CD4-positive, alpha-beta T cell (primary cell): ENCODE measurements at regions not wholly inside any gene's neighbourhood (a gene's known extent, or its start where the extent isn't known, plus 50 kb on each side); places are given as distances from the start of the nearest gene placed in this dataset.

ENCODE experiments used
- ATAC-seq: fragments of 200-7000 bp; cut with Tn5 transposase; one replicate; pipeline ENCODE4 v1.10.0; 2022; ENCODE audit warnings: mild to moderate bottlenecking; ENCODE audit not compliant: poor library complexity
- CTCF ChIA-PET: fragments of 350-600 bp; sonication (Branson Sonifier 250); formaldehyde crosslinking; loops from one replicate; lab custom pipeline; 2021; ENCODE audit warnings: antibody characterized with exemption, inconsistent platforms; lab: Charles Lee
- POLR2A ChIA-PET: fragments of 350-600 bp; sonication (Branson Sonifier 250); formaldehyde crosslinking; loops from one replicate; lab custom pipeline; 2021; ENCODE audit warnings: antibody characterized with exemption, inconsistent platforms; lab: Charles Lee
- DNase-seq, 14 experiments: peaks; one replicate each; pipeline ENCODE4 v3.0.0-alpha.2; 2013 to 2020; ENCODE audit warnings: mixed read lengths in 2 of 14
- H3K27ac ChIP-seq, 2 donors: one replicate each; pipeline versions ENCODE4 v1.5.1 to v1.7.0; 2013; ENCODE audit warnings: low read length in 2 of 2, low read depth in 1 of 2, mild to moderate bottlenecking in 1 of 2
- H3K27me3 ChIP-seq, 2 experiments: 1 replicate in 1 of 2; 2 replicates in 1 of 2; pipeline versions ENCODE4 v1.6.1 to v1.7.0; 2013; ENCODE audit warnings: low read length in 2 of 2, control low read depth in 1 of 2, mild to moderate bottlenecking in 1 of 2, moderate library complexity in 1 of 2; ENCODE audit not compliant: insufficient read depth in 2 of 2, control insufficient read depth in 1 of 2
- H3K36me3 ChIP-seq: one replicate; pipeline ENCODE4 v1.6.1; 2013; ENCODE audit warnings: low read length, control low read depth; ENCODE audit not compliant: insufficient read depth
- H3K4me1 ChIP-seq: one replicate; pipeline ENCODE4 v1.6.1; 2013; ENCODE audit warnings: low read length, control low read depth; ENCODE audit not compliant: insufficient read depth
- H3K4me3 ChIP-seq: one replicate; pipeline ENCODE4 v1.5.1; 2013; ENCODE audit warnings: mild to moderate bottlenecking, low read length, moderate library complexity
- H3K9me3 ChIP-seq, 2 experiments: 1 replicate in 1 of 2; 2 replicates in 1 of 2; pipeline versions ENCODE4 v1.6.1 to v1.7.0; 2013; ENCODE audit warnings: low read length in 2 of 2, mild to moderate bottlenecking in 2 of 2, control low read depth in 1 of 2, moderate library complexity in 1 of 2; ENCODE audit not compliant: control insufficient read depth in 1 of 2, insufficient read depth in 1 of 2
- H3K27ac Mint-ChIP-seq: one replicate; pipeline ENCODE4 v1.8.0; 2020; ENCODE audit warnings: mixed read lengths
- H3K27me3 Mint-ChIP-seq: one replicate; pipeline ENCODE4 v1.8.0; 2021; ENCODE audit warnings: mixed read lengths
- H3K36me3 Mint-ChIP-seq: one replicate; pipeline ENCODE4 v1.8.0; 2021; ENCODE audit warnings: low read depth, mixed read lengths
- H3K4me1 Mint-ChIP-seq: one replicate; pipeline ENCODE4 v1.8.0; 2021; ENCODE audit warnings: low read depth, mixed read lengths
- H3K4me3 Mint-ChIP-seq: one replicate; pipeline ENCODE4 v1.8.0; 2020; ENCODE audit warnings: mild to moderate bottlenecking, mixed read lengths
- H3K9me3 Mint-ChIP-seq: one replicate; pipeline ENCODE4 v1.8.0; 2020; ENCODE audit warnings: mixed read lengths
- CTCF ChIP-seq: fragments of 200-600 bp; IDR thresholded peaks from one replicate; pipeline ENCODE4 v1.8.0; 2022; ENCODE audit warnings: antibody characterized with exemption, mild to moderate bottlenecking
- intact Hi-C, 2 experiments: fragments of 100-400 bp; cut with DNase I in 1 of 2; cut with micrococcal nuclease in 1 of 2; formaldehyde crosslinking; loops; one replicate each; pipeline versions ENCODE4 v1.15.1 to v1.9.0; 2023 to 2025; cut with DNase I, micrococcal nuclease

- no peak overlapping the region for H3K27ac ChIP-seq
- no peaks in the 10 kb centered on the region for H3K4me1 Mint-ChIP-seq
- H3K27me3 ChIP-seq: no peaks in the 10 kb centered on the region
- no peak for TF ChIP-seq CTCF
- CTCF ChIA-PET: no interaction called here
- H3K27ac Mint-ChIP-seq: no peak overlapping the region
- no peaks in the 10 kb centered on the region for H3K4me1 ChIP-seq
- H3K4me3 ChIP-seq: no peak overlapping the region
- no peak overlapping the region for H3K4me3 Mint-ChIP-seq
- H3K36me3 ChIP-seq: no peaks in the 10 kb centered on the region
- H3K9me3 Mint-ChIP-seq: peaks cover 16% of the 10 kb centered on the region
- H3K36me3 Mint-ChIP-seq: no peaks in the 10 kb centered on the region
- intact Hi-C loops: no loop called here
- no peak for DNase-seq
- H3K9me3 ChIP-seq: peaks cover 0 to 8% of the 10 kb centered on the region in 2 experiments
- ATAC-seq: no peak
- H3K27me3 Mint-ChIP-seq: no peaks in the 10 kb centered on the region
- POLR2A ChIA-PET: no interaction called here
These were observed 1133.3 kb upstream of the PIK3C3 start for GRCh38 chr18:40821596-40822243.

DNA sequence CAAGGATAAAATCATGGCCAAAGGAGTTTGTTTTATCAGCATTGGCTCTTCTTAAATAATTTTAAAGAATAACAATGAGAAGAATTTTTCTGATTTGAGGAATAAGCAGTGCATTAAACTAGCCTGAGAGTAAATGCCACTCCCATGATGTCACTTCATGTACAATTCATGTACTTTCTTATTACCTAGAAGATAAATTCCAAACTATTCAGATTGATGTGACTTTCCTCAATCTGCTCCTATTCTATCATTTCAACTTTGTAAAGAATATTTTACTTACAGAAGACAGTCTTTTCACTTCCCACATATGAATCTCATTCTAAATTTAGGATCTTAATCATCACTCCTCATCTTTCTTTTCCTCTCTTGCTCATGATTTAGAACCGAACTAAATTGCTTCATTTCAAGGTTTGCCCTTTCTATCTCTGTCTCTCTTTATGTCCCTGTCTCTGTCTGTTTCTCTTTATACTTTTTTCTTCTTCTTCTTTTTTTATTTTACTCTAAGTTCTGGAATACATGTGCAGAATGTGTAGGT lies 1142.0 kb upstream of the PIK3C3 start:
- no peak overlapping the region for H3K27ac Mint-ChIP-seq
- H3K36me3 Mint-ChIP-seq: no peaks in the 10 kb centered on the region
- DNase-seq: no peak
- no peak overlapping the region for H3K27ac ChIP-seq
- no peaks in the 10 kb centered on the region for H3K27me3 Mint-ChIP-seq
- no peaks in the 10 kb centered on the region for H3K4me1 ChIP-seq
- ATAC-seq: no peak
- ChIA-PET CTCF (no interaction called here), POLR2A (no interaction called here)
- TF ChIP-seq CTCF: no peak
- H3K36me3 ChIP-seq: no peaks in the 10 kb centered on the region
- H3K4me1 Mint-ChIP-seq: no peaks in the 10 kb centered on the region
- no peak overlapping the region for H3K4me3 ChIP-seq
- H3K9me3 Mint-ChIP-seq: peaks cover 10% of the 10 kb centered on the region
- intact Hi-C loops: no loop called here
- H3K9me3 ChIP-seq: no peaks in the 10 kb centered on the region
- no peaks in the 10 kb centered on the region for H3K27me3 ChIP-seq
- H3K4me3 Mint-ChIP-seq: no peak overlapping the region

DNA sequence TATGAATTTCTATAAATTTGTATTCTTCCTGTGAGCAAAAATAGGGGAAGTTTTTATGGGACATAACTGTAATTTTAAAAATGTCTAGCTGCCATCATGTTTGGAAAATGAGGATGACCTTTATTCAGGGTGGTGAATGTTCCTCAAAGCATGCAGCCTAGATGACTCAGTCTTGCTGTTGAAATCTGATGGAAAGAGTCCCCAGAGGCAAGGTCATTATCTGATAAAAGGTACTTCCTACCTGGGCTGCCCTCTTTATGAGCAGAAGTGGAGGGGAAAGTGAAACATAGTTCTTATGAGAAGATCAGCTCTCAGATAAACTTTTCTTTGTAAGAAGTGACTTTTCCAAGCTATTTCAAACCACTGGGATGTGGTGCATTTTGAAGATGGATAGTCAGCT lies 1144.7 kb upstream of the PIK3C3 start:
- H3K4me3 ChIP-seq: no peak overlapping the region
- TF ChIP-seq CTCF: no peak
- no peak overlapping the region for H3K27ac Mint-ChIP-seq
- H3K36me3 Mint-ChIP-seq: no peaks in the 10 kb centered on the region
- H3K4me1 Mint-ChIP-seq: no peaks in the 10 kb centered on the region
- no peaks in the 10 kb centered on the region for H3K27me3 Mint-ChIP-seq
- DNase-seq: no peak
- ChIA-PET CTCF (no interaction called here), POLR2A (no interaction called here)
- no peaks in the 10 kb centered on the region for H3K9me3 ChIP-seq
- no peaks in the 10 kb centered on the region for H3K27me3 ChIP-seq
- H3K27ac ChIP-seq: no peak overlapping the region
- intact Hi-C loops: no loop called here
- H3K9me3 Mint-ChIP-seq: peaks cover 10% of the 10 kb centered on the region
- no peak for ATAC-seq
- no peaks in the 10 kb centered on the region for H3K4me1 ChIP-seq
- no peaks in the 10 kb centered on the region for H3K36me3 ChIP-seq
- no peak overlapping the region for H3K4me3 Mint-ChIP-seq
